GM19455 (cell line): ENCODE measurements at regions not wholly inside any gene's neighbourhood (a gene's known extent, or its start where the extent isn't known, plus 50 kb on each side); places are given as distances from the start of the nearest gene placed in this dataset.
"Not testable (repeated sequence)": the region's sequence is repeated elsewhere in the genome, so short reads cannot be mapped to it uniquely, and the experiment has no call there.

ENCODE experiments used
- ATAC-seq: cut with Tn5 transposase; IDR thresholded peaks from one replicate; pipeline ENCODE4 v1.9.1; 2021; ENCODE audit not compliant: unreplicated experiment

DNA sequence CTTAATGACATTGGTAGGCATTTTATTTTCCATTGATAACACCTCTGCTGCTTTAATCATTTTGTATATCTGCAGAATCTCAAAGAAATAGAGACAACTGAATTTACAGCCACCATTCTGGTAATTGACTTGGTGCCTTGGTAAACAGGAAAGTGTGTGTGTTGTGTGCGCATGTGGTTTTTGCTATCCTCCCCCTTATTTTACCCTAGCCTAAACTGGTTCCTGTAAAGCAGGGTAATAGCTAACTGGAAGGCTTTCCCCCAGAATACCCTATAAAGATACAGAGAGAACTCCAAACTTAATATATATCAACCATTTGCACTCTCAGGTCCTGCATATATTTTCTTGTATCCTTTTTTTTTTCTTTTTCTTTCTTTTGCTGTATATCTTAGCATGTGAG is 149.5 kb upstream of the ADGRL4 start:
- no peak for ATAC-seq

DNA sequence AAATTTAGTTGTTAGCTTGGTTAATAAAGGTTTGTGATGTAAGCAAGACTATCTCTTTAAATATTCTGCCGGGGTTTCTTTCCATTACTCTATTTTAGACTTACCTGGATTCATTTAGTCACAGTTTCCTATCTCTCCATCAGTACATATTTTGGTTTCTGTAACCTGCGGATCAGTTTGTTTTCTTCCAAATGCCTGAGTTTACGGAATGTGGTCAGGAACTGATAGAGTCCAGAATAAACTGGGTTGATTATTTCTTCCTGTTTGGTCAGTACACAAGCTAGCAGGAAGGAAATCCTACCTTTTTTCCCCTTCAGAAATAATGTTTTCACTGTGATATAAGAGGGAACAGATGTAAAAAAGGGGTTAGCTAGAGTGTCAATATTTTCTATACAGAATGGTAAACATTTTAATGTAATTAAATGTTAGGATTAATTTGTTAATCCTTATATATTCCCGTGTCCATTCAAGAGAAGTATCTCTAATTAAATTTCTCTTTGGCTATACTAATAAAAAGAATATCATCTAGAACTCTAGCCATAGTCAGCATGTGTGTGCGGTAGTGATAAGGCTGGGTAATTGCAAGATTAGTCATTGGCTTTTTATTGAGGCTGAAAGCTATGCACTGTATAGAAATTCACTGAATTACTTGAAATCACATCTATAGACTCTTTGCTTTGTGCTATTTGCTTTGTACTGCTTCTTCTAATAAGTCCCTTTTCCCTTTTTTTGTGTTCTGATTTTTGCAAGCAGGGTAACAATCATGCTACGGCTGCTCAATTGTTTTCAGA is 144.7 kb upstream of the ADGRL4 start:
- ATAC-seq, result no peak

DNA sequence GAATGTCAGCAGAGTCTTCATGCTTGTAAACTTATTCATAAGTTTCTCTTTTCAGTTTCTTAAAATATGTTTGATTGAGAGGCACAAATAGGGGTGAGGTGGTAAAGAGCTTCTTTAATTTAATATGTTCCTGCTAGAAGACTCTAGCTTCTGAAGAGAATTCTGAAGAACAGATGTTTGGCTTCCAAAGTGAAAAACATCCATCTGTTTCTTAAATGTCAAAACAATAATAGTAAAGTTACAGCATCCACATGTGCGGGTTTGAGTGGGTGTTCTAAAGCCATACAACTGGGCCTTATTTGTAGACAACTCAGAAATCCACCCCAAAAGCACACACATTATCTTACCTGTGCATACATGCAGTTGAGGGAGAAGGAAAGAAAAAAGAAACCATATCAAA is 144.0 kb upstream of the ADGRL4 start:
- no peak for ATAC-seq

DNA sequence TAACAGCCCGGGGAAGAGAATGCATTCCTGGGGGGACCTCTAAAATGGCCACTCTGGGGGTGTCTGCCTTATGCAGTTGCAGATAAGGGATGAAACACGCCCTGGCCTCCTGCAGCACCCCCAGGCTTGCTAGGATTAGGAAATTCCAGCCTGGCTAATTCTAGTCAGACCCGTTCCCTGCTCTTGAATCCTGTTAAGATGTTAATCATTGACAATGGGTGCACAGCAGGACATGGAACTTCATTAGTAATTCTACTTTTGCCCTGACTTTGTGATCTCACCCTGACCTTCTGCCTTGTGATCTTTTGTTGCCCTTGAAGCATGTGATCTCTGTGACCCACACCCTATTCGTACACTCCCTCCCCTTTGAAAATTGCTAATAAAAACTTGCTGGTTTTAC is 131.7 kb upstream of the ADGRL4 start:
- ATAC-seq, result not testable (repeated sequence)

DNA sequence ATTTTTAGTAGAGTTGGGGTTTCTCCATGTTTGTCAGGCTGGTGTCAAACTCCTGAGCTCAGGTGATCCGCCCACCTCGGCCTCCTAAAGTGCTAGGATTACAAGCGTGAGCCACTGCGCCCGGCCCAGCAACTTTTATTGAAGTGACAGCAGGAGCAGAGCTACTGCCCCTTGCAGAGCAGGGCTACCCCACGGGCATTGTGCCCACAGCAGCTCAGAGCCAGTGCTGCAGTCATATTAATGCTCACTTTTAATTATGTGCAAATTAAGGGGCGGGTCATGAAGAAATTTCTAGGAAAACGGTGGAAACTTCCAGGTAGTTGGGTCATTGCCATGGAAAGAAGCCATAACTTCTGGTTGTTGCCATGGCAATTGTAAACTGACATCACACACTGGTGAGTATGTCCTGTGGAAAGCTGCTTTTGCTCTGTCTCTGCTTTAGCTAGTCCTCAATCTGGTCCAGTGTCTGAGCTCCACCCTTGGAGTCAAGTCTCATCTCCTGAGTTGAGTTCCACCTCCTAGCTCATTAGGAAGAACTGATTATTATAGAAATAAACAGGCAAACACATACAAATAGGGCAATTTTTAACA is 127.3 kb upstream of the ADGRL4 start:
- no peak for ATAC-seq

DNA sequence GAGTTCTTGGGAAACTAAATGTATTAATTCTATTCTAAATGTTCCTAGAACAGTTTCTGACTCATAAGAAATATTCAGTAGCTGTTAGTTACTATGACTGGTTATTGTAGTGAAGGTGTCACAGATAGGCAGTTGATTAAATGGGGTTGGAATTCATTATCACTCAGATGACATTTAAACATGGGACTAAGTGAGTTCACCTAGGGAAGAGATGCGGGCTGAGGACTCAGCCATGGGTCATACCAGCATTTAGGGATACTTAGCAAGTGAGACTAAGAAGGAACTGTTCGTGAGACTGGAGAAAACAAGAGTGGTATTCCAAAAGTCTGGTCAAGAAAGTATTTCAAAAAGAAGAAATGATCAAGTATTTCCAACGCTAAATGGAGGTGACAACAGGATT is 125.1 kb upstream of the ADGRL4 start:
- no peak for ATAC-seq

DNA sequence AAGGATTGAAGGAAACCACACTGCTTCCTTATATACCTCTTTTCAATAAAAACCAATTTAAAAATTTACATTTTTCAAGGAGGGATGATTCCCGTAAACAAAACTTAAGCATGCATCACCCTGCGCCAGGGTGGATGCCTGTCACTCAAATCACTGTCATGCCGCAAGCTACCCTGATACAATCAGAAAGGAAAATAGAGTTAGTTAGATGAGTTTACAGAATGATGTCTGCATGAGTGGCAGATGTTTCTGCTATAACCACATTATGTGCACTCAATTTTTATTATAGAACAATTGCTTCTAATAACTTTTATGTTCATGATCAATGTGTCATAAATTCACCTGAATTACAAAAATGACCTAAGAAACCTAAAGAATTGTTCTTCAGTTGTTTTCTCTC is 123.4 kb upstream of the ADGRL4 start:
- no peak for ATAC-seq

DNA sequence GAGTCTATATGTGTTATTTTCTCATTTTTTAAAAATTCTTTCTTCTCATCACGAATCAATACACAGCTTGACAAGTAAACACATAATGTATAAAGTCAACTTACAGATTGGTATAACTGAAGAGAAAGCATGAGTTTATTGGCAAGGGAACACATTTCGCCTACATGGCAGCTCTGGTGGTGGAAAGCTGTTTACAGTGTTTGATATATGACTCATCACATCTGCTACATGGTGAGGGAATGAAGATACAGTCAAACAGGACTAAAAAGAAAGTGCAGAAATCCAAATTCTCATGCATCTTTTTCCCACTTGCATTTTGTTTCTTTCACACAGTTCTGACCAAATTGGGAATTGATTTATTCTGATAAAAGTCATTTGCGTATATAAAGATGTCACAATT is 122.2 kb upstream of the ADGRL4 start:
- no peak for ATAC-seq

DNA sequence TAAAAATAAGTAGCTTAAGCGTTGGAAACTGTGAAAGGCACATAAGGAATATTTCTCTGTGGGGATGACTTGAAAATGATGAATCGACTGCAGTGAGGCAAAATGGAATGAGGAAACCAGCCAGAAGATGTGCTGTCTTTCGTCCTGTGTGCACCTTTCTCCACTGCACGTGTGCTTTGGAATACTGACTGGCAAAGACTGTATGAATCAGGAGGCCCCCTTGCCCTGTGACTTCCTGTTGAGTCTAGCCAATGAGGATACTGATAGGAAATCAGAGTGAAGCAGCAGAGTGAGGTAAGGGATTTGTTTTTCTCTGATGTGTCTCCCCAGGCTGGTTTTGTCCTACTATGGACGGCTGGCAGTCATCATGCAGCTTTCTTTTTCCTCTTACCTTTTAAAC is 118.2 kb upstream of the ADGRL4 start:
- ATAC-seq, result no peak

DNA sequence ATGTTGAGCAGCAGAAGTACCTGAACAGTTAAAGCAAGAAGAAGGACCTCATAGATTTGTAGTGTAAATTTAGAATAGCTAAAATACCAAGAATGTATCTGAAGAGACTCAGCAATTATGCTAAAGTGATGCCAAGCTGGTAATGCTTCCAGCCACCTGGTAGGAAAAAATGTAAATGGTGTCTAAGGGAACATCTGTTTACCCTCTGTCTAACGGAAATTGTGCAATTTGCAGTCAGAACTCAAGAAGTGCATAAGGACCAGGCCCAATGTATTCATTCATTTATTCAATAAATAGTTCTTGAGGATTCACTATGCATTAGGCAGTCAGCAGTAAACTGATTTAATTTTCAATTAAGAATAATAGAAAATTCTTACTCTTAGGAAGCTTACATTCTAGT is 116.0 kb upstream of the ADGRL4 start:
- ATAC-seq, result no peak

DNA sequence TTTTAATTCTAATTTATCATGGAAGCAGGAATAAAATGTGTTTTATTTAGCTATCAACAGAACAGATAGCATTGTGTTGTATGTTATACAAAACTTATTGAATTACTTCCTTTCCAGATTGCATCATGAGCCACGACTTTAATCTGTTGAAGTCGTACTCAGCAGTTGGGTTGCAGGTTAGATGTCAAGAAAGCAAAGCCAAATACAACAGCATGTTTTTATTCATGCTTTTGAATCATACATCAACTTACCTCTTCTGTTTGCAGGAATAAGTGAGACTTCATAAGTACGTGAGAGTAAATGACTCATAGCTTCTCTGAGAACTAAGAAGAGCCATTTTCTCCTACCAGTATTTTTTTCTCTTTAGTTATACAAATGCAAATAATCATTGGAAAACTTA is 110.8 kb upstream of the ADGRL4 start:
- ATAC-seq, result no peak

DNA sequence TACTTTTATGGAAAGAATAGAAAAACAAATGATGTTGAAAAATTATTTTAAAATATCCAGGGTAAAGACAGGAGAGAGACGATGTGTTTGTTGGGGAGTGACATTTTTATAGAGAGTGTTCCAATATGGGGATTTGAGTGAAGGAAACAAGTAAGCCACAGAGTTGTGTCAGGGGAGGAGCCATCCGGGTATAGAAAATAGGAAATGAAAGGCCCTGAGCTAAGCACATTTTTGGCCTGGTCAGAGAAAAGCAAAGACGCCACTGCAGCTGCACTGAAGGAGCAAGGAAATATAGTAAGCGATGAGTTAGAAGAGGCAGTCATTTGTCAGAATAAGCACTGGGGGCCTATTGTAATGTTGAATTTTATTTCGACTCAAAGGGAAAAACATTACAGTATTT is 107.3 kb upstream of the ADGRL4 start:
- ATAC-seq, result no peak

DNA sequence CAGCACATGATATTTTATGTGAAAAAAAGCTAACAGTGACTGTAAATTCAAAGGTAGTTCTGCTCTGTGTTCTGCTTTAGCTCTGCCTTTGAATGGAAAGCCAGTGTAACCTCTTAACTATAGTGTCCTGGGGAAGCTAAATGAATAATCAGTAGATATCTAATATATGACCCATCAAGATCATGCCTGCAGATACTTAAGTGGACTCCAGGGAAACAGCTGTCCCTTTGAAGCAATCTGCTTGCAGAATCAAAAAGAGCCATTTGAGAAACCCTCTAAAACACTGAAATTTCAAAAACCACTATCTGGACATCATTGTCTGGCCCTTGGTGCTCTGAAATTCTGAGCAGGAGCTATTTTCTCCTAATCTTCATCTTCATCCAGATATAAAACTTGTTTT is 104.2 kb upstream of the ADGRL4 start:
- ATAC-seq, result no peak

DNA sequence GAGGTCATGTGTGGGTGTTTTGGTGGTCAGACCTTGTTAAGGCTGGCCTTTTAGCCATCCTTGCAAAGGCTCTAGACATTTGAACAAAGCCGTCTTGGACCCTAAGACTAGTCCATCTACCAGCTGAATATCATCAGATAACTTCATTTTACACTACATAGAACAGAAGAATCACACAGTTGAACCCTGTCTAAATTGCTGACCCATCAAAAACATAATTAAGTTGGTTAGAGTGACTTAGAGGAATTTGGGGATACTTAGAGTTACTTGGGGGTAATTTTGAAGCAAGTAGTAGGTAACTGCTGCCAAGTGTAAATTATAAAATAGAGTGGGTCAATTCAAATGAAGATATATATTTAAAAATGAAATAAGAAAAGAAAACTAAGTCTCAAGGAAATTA is 102.9 kb upstream of the ADGRL4 start:
- ATAC-seq, result no peak

DNA sequence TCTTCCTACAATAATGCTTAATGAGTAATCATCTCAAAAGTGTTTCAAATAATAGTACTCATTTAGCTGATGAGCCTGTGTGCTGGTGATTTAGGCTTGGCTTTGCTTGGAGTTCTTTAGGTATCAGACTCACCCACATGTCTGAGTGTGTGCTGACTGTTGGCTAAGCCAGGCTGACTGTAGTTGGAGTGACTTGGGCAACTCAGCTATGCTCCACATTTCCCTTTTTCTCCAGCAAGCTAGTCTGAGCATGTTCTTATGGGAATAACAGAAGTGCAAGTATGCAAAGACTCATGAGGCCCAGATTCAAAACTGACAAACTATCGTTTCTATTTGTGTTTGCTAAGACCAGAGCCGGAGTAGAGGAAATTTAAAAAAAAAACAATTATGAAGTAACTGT is 99.0 kb upstream of the ADGRL4 start:
- no peak for ATAC-seq

DNA sequence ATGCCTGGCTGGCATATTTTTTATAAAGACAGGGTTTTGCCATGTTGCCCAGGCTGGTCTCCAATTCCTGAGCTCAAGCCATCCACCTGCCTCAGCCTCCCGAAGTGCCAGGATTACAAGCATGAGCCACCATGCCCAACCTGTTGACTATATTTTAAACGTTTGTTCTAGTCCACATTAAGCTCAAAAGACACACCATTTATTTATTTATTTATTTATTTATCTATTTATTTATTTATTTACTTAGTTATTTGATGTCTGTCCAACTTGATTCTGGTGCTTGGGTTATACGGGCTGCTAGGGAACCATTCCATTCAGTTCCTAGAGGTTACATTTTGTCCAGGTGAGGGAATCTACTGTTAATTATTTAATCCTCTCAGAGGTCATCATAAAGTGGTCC is 98.1 kb upstream of the ADGRL4 start:
- ATAC-seq, result no peak

DNA sequence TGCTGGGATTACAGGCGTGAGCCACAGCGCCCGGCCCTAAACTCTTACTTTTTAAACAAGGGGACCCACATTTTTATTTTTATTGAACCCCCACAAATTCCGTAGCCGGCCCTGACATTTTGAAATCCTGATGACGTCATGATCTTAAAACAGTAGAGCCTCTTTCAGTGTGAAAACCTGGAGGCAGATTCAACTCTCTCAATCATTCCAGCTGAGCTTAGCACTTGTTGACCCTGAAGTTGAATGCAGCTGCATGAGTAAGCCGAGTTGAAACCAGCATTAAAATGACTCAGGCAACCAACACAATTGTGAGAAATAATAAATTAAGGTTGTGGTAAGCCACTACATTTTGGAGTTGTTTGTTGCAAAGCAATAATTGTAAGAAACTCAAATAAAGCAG is 93.9 kb upstream of the ADGRL4 start:
- no peak for ATAC-seq

DNA sequence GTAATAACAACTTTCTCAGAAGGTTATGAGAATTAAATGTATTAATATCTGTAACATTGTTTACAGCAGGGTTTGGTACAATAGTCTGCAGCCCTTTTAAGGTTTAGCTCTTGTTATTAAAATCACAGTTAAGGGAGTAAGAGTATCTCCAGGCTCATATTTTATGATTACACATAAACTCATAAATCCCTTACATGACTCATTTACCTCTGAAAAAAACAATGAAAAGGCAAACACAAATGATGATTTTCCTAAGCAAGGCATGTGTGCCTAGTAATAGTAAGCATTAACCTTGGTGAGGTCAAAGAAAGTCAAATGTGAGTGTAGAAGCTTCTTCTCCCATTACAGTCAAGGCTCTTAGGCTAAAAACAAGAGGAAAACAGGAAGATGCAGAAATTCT is 84.5 kb upstream of the ADGRL4 start:
- ATAC-seq, result no peak

DNA sequence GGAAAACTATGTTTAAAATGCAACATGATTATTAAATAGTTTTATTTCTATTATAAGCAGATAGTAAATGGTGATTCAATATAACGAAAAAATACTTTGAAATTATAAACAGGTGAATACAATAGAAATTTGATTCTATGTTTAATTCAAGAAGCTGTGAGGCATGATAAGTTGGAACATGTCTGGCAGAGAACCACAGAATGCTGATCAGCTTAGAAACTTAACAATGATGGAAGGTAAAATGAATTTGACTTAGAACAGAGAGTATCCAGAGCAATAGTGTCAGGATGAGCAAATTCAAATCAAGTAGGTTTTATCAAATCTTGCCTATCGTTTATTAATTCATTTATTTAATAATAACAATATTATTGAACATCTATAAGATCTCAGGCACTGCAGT is 83.4 kb upstream of the ADGRL4 start:
- ATAC-seq, result no peak

DNA sequence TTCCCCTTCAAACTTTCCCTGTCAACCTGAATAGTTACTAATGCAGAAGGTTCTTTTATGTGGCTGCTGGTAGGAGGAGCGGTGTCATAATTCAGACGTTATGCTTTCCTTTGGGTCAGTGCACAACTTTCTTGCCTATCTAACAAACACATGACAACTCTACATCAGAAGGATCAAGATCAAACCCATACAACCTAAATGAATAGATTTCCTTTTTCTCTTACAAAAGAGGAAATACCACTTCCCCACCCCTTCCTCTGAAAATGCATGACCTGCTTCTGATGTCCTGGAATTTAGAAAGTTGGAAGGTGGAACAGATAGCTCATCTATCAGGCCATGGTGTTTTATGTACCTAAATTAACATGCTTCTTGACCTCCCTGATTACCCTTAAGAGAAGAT is 75.7 kb upstream of the ADGRL4 start:
- ATAC-seq, result no peak

DNA sequence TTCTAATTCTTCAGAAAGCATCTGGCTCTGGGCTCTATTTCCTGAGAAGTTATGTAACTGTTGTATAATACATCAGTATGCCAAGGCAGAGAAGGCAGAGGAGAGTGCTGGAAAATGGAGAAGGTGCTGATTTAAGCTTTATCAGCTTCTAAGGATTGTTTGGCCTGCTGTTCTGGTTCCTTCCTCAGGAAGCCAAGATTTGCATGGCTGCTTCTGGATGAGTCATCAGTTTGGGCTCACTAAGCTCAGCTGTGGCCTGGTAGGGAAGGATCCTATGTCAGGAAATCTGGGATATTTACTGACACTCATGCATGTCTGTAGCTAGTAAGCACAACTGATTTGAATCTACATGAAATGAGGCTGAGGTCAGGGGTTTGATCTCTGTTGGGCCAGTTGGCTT is 73.2 kb upstream of the ADGRL4 start:
- ATAC-seq, result no peak

DNA sequence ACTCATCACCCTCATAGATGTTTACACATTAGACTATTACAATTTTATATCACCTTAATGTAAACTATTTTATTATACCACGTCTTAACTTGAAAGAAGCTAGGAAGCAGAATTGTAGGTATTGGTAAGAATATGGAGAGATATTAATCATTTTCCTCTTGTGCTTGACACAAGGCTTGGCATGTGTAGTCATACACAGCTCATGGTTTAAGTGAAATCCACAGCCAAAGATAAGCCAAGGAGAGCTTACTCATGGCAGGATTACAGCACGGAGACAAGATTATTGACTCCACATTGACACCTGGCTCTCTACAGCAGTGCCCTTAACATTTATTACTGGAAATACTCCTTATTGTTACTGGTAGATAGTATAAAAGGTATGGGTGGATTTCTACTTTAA is 68.4 kb upstream of the ADGRL4 start:
- ATAC-seq, result no peak

DNA sequence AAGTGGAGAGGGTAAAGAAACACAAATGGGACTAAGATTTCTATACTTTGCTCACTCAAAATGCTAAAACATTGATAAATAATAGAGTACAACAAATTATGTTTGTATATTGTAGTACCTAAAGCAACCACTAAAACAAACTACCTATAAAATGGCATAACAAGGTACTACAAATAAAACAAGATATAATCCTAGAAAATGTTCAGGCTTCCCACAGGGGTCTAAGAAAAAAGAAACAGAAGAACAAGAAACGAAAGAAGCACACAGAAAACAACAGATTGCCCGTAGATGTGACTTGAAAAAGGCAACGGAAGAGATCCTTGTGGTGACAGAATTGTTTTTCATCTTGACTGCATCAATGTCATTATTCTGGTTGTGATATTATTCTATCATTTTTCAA is 63.3 kb upstream of the ADGRL4 start:
- no peak for ATAC-seq
